ENCODE measurements at regions not wholly inside any gene's neighbourhood (a gene's known extent, or its start where the extent isn't known, plus 50 kb on each side); places are given as distances from the start of the nearest gene placed in this dataset.

DNA sequence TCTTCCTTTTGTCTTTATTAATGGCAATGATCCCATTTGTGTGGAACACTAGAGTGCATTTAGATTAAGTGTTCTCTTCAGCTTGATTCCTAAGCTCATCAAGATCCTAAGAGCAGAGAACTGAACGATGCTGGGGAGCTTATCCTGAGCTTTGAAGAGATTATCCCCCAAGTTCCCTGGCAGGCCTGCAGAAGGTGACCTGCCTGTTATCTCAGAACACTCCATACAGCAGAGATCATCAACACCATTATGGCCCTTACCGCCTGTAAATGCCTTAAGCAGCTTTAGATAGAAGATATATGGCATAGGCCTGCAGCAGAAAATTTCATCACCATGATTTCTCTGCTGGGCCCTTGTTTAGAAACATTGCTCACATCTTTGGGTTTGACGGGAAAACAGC is 779.9 kb upstream of the MAP3K7 start:
- DNase-seq (ENCODE audit: low spot score) = no peak

DNA sequence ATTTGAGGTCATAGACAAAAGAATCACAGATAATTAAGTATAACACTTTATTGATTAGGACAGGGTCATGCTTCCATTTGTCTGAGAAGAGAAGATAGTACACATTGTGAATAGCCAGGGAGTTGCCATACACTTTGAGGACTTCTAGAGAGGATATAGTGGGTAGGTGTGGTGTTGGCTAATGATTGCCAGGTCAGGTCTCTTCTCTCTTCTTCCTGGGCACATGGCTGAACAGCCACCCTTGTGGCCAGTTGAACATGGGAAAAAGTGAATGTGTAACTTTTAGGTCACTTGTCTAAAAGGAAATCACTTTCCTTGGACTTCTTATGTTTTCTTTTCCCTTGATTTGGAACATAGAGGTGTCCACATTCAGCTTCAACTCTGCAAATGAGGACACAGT is 772.1 kb upstream of the MAP3K7 start:
- no peak for DNase-seq (ENCODE audit: low spot score)

DNA sequence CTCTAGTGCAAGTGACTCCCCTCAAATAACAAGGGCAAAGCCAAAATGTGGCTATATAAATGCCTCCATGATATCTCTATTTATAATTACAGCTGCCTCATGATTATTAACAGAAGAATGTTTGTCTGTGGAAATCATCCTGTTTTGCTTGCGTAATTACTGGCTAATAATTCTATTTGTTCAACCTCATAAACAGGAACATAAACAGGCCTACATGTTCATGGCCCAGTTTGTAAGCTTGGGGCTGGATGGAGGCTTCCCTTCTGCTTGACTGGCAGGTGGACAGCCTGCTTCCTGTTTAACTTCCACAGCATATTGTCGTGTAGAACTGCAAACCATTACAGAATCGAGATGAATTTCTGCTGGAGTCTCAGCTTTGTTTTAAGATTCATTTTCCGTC is 766.0 kb upstream of the MAP3K7 start:
- no peak for DNase-seq (ENCODE audit: low spot score)

DNA sequence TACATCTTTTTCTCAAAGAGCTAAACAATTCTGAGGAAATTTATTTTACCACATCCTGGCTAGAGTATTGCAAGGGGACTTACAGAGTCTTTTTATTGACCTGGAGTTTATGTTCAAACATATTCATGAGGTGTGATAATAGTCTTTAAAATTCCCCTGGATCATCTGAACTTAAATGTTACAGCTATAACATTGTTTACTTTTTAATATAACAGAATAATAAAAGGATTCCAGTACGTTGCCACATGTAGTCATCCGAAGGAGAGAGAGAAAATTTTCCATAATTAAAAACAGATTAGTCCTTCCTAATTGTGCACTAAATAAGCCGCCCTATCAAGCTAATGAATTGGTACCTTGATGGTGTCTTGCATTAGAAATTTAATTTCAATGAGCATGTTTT is 765.4 kb upstream of the MAP3K7 start:
- no peak for DNase-seq (ENCODE audit: low spot score)

DNA sequence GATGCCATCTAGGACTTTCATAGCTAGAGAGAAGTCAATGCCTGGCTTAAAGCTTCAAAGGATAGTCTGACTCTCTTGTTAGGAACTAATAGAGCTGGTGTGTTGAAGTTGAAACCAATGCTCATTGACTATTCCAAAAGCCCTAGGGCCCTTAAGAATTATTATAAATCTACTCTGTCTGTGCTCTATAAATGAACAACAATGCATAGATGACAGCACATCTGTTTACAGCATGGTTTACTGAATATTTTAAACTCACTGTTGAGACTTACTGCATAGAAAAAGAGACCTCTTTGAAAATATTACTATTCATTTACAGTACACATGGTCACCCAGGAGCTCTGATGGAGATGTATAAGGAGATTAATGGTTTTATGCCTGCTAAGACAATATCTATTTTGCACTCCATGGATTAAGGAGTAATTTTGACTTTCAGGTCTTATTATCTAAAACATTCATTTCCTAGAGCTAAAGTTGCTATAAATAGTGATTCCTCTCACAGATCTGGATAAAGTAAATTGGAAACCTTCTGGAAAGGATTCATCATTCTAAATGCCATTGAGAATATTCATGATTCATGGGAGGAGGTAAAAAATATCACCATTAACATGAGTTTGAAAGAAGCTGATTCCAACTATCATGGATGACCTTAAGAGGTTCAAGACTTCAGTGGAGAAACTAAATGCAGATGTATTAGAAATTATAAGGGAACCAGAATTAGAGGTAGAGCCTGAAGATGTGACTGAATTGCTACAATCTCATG is 763.5 kb upstream of the MAP3K7 start:
- DNase-seq (ENCODE audit: low spot score) = no peak

DNA sequence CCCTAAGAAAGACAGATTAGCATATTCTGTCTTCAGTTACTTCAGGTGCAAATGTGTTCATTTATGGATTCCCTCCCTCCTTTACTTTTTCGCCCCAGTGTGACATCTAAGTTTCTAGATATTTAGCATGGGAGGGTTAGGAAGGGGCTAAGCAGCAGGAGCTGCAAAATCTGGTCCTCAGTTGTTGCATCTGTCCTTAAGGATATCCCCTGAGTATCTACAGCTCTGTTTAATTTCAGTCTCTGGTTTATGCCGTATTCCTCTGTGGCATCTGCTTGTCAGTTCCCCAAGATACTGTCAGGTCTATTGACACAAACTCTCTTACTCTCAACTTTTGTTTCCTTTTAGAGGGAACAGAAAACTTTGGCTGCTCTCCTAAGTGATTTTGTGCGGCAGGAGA is 754.6 kb upstream of the MAP3K7 start:
- no peak for DNase-seq (ENCODE audit: low spot score)

DNA sequence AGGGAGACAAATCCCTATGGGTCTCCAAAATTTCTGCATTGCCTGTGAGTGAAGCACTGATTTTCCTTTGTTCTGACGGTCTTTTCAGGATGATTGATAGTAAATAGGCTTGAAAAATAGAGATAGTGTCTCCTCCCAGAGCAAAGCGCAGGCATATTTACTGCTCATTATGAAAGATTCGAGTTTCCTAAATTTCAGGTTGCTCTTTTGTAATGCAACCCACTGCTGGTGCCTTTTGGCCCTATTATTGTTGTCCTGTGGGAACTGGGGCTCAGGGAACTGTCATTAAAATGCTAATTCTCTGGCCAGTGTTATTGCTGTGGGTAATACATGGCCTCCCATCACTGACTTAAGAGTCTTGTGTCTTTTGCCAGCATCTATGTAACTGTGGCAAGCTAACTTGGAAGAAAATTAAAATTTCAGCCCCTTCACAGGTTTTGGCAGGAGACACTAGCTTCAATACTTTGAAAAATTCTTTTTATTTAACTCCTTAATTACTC is 754.1 kb upstream of the MAP3K7 start:
- no peak for DNase-seq (ENCODE audit: low spot score)

DNA sequence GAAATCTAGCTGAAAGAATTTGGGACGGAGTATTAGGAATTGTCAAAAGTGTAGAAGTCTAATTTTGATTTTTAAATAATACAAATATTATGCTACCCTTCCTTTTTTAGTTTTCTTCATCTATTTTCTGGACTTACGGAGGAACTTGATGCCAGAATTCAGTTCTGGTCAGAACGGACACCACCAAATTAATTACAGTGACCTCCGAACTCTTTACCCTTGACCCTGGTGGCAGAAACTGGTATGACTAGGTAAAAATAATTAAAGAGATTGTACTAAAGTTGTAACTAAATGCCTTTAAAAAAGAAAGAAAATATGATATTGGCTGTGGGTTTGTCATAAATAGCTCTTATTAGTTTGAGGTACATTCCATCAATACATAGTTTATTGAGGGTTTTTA is 751.1 kb upstream of the MAP3K7 start:
- DNase-seq (ENCODE audit: low spot score) = no peak

DNA sequence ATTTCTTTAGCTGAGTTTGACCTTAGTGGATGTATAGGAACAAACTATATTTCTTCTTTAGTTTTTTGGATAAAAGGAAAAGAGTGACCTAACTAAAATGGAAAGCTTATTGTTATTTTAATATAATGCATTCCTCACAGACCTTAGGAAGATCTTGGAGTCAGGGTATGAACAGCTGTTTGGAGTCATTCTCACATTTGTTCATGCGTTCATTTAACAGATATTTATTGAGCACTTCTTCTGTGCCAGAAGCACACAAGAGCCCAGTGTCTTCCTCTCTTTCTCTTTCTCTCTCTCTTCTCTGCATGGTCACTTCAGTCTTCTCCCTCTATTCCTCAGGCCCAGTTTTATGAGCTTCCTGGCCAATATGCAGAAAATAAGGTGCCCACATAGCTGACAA is 744.0 kb upstream of the MAP3K7 start:
- no peak for DNase-seq (ENCODE audit: low spot score)

DNA sequence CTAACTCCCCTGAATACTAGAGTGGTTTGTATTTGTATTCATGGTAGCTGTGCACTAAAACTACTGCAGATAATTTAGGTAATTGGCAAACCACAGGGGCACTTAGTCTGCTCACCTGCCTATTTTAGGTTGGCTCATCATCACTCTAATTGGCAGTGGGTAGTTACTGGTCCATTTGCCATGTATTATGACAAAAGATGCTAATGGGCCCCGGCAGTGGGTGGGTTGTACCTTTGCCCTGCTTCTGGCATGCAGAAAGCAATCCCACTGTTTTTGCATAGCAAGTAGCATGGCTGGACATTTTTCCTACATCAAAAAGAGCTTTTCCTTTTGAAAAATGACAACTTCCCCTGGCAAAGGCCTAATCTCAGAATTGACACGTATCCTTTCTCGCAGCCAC is 741.4 kb upstream of the MAP3K7 start:
- no peak for DNase-seq (ENCODE audit: low spot score)

DNA sequence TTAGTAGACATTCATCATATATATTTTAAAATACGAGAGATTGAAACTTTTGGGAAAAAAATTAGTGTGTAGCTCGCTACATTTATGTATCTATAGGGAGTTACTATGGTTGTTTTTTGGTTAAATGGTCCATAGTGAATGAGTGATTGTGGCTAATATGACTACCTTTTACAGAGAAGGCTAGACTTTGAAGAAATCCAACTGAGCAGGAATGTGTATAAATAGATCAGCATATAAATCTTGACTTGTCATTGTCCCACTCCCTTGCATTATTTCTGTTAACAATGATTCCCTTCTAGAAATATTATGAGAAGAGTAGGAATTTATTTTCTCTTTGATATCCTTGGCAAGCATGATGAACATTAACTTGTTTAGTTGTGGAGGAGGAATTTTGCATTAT is 737.8 kb upstream of the MAP3K7 start:
- DNase-seq (ENCODE audit: low spot score) = no peak

DNA sequence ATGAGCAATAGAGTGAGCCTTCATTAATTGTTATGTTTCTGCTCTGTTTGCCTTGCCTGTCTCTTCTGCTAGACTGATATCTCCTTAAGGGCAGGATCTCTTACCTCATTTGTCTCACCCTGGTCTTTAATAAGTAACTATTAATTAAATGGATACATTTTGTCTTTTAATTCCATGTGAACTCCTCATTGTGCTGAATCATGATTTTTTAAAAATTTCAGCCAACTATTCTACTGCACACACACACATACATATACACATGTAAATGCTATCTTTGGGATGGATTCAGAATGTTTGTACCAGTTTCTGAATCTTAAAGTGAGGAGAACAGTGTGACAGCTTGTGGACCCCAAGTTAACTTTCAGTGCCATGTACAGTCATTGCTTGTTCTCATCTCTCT is 731.1 kb upstream of the MAP3K7 start:
- no peak for DNase-seq (ENCODE audit: low spot score)

DNA sequence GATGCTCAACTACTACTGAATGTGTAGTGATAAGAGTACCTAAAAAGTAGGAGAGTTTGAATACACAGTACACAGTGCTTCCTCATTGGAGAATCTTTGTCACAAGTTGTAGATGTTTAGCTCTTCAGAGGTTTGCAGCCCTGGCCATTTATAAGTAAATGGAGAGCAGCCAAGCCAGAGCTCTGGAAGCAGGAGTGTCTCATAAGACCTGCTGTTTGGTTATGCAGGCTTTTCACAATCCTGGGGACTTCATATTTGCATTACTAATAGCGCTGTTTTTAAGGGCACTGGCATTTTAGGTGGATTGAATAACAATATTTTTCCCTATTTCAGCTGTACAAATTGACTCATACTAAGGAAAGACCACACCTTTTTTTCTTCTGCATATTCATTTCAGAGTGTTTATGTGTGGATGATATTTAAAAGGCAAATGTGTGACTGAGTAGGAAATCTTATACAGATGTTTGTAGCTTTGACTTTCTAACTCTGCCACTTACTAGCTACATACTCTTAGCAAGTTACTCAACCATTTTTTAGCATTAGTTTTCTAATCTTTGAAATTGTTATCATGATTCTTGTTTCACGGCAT is 730.5 kb upstream of the MAP3K7 start:
- no peak for DNase-seq (ENCODE audit: low spot score)

DNA sequence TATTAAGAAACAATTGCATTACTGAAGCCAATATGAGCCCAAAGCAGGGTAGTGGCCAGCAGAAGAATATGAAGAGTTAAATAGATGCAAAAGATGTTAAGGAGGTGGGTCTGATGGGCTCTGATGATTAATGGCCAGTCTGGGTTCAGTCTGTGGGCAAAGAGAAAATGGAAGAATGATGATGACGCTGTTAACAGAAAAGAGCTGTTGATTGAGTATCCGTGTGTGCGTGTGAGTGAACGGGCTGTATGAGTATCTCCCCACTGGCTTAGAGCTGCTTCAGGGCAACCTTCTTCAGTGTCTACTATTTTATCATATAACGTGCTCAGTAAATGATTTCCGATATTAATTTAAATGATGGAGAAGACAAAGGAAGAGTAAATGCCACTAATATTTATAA is 723.3 kb upstream of the MAP3K7 start:
- no peak for DNase-seq (ENCODE audit: low spot score)

DNA sequence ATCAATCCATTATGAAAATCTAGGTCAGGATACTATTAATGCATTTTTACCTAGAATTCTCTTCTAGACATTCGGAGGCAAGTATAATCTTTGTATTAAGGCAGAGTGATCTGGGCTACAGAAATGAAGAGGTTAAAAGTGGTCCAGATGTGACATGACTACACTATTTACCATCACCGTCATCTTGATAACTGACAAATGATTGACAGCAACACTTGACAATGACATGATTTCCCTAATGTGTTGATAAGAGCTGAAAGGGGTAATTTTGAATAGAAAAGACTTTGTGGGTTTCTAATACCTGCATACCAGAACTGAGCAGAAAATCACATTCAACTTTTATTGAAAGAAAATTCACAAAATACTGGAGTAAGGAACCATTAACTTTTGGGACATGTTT is 718.9 kb upstream of the MAP3K7 start:
- no peak for DNase-seq (ENCODE audit: low spot score)

DNA sequence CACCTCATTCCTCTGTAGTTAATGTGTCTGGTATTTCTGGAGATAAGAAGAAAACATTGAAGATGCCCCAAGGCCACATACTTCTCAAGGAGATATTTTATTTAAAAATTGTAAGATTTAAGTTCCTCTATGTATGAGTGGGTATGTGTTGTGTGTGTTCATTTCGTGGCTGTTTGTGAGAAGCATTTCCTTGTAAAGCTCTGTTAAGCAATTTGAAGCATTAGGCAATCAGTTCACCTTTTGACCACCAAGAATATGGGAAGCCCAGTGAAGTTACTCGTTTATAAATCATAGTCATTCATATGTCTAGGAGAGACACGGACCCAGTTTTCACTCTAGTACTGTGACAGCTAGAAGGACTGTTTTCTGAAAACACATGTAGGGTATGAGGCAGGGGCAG is 717.6 kb upstream of the MAP3K7 start:
- no peak for DNase-seq (ENCODE audit: low spot score)

DNA sequence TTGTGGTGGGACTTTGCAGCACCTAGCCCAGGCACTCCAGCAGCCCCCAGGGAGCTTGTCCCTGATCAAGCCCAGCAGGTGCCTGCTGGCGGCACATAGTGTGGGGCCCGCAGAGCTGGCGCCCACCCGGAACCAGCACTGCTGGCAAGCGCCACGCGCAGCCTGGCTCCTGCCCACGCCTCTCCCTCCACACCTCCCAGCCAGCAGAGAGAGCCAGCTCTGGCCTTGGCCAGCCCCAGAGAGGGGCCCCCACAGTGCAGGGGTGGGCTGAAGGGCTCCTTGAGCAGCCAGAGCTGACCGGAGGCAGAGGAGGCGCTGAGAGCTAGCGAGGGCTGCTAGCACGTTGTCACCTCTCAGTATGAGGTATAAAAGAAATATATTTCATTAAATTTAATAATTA is 716.5 kb upstream of the MAP3K7 start:
- no peak for DNase-seq (ENCODE audit: low spot score)

DNA sequence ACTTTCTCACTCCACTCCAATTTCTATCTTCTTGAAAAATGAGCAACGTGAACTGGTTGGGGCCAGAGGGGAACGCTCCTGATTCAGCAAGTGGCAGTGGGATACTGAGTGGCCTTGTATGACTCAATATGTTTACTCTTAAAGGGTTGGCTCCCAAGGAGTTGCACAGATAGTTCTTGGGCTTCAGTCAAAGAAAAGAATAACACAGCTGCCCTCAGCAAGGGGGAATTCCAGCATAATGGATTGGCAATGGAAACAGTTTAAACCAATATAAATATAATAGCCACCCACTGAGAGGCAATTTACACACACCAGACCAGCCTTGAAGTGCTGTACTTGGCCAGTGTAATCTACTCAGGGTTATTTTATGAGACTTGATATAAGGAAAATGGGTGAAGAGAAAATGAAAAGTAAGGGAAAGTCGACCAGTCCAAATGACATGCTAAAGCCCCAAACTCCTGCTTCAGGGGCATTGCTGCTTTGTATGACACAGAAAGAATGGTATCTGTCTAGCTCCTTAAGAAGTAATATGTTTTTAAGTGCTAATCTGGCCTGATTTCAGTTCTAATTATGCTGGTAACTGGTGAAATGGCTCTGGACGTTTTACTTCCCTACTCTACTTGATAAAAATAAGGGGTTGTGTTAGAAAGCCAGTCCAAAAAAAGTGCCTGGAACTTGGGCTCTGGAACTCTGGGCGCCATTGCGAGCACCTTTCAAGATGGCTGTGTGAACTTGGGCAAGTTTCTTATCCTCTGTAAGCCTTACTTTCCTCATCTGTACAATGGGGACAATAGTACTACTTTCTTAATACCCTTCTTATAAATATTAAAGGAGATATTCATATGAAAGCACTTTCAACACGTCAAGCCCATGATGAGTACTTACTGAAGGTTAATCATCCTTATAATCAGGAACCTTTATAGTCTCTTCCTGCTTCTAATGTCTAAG is 712.9 kb upstream of the MAP3K7 start:
- DNase-seq (ENCODE audit: low spot score) = no peak

DNA sequence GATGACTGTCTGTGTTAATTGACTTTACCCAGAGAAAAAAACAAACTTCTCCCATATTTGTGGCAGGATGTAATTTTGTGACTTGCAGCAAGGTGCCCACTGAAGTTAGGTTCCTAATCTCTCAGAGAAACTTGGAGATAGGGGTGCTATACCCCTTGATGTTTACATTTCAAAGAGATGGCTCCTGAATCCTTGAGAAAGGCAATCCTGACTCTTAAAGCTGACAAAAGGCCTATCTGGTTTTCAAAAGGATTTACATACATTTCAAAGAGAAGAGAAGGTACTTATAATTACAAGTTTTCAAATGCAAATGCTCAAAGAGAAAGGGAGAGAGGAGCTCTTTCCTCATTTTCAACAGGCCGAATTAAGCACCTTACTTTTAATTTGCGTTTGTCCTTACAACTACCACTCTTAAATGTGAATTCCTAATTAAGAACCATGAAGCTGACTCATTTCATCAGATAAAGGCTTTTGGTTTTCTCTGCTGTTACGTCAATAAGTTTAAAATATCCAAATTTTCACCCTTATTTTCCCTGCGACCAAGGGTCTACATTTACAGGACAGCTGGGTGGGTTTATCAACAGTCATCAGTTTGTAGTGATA is 711.8 kb upstream of the MAP3K7 start:
- DNase-seq (ENCODE audit: low spot score) = no peak

DNA sequence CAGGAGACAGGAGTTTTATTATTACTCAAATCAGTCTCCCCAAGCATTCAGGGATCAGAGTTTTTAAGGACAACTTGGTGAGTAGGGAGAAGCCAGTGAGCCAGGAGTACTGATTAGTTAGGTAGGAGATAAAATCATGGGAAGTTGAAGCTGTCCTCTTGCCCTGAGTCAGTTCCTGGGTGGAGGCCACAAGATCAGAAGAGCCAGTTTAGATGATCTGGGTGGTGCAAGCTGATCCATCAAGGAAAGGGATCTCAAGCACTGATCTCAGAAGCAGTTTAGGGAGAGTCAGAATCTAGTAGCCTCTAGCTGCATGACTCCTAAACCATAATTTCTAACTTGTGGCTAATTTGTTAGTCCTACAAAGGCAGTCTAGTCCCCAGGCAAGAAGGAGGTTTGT is 706.5 kb upstream of the MAP3K7 start:
- DNase-seq (ENCODE audit: low spot score) = no peak

DNA sequence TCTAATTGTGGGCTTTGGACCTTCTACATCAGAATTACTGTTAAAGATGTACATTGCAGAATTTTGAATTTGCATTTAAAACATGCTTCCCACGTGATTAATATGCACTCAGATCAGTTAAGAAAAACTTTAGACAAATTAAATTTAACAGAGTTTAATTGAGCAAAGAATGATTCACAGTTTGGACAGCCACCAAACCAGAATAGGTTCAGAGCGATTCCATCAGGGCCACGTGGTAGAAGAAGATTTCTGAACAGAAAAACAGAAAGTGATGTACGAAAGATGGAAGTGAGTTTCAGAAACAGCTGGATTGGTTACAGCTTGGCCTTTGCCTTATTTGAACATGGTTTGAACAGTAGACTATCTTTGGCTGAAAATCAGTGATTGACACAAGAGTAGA is 704.2 kb upstream of the MAP3K7 start:
- no peak for DNase-seq (ENCODE audit: low spot score)

DNA sequence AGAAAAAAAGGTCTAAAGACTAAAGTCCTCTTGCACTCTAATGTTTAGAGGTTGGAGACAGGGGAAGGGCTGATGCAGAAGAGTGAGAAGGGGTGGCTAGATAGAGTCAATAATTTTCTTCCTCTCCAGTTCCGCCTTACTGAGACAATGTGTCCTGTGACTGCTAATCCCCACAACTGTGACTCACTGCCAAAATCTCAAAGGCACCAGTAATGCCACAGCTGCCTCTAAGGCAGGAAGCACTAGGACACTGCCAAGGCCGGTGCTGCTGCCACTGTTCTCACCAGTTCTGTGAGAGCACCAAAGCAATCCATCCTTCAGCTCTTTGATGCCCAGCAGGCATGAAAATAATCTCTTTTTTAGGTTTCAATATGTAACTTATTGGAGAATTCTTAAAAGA is 701.9 kb upstream of the MAP3K7 start:
- no peak for DNase-seq (ENCODE audit: low spot score)

DNA sequence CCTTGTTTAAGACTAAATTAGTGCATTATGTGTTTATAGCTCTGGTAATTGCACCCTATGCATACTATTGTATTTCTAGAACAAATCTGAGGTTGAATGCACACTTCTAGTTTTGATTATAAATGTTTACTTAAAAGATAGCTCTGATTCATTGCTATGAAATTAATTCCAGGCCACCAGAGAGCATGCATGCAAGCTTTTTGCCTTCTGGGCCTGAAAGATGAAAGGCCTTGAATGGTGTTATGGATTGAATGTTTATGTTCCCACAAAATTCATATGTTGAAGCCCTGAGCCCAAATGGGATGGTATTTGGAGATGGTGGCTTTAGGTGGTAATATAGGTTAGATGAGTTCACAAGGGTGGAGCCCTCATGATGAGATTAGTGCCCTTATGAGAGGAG is 695.0 kb upstream of the MAP3K7 start:
- no peak for DNase-seq (ENCODE audit: low spot score)

Data from CD4-positive, alpha-beta T cell treated with Interleukin-2 at 100 ng/mL for 4 hours (primary cell).